GM19452 (cell line): ENCODE measurements at regions not wholly inside any gene's neighbourhood (a gene's known extent, or its start where the extent isn't known, plus 50 kb on each side); places are given as distances from the start of the nearest gene placed in this dataset.

ENCODE experiments used
- ATAC-seq: cut with Tn5 transposase; IDR thresholded peaks from one replicate; pipeline ENCODE4 v1.9.1; 2021; ENCODE audit not compliant: unreplicated experiment

DNA sequence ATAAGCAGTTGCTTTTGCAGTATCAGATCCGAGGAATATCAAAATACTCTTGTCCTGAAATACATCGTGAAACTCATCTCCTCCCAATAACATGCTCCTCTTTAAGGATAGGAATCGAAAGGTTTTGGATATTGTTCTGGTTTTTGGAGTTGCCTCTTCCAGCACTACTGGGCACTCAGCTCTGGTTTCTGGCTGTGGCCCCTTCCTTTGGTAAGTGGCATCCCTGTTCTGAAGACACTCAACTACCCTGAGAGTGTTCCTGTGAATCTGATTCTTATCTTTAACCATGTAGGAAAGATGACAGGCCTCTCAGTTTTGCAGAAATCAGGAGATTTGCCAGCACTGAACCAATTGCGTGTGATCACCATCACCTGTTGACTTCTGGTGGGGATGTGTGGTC lies 327.5 kb upstream of the TBL1XR1 start:
- no peak for ATAC-seq

DNA sequence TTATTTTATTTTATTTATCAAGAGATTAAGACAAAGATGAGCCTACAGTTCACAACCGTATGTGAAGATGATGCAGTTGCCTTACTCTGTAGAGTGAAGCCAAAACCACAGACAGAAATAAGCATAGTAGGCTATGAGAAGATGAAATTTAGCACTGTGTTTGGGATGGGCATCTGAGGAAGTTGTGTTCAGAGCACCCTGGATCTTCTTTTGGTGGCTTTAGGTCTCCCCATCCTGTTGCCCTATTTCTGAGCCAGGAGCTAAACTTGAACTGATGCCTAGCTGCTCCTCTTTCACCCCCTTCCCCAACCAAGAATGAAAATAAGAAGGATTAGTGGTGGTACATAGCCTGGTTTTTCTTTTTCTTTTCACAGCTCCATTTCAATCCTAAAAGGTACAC lies 328.1 kb upstream of the TBL1XR1 start:
- ATAC-seq = no peak

GRCh38 chr3:177525987-177526712 lies 328.9 kb upstream of the TBL1XR1 start:
- ATAC-seq = no peak

DNA sequence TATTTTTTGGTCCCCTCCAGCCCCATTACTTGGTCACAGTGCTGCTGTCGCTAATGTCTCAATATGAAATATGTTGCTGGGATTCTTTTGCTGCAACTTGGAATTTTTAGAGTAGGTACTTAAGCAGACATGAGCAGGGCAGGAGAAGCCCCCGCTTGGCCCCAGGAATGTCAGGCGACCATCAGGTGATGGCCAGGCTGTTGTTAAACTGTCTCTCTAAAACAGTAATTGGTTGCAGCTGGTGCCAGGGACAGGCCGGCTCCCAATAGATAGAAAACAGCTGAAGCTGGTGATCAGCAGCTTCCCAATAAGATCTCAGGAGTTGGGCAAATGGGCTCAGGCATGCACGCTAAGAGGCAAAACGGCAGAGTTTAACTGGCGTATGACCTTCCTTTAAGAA lies 329.9 kb upstream of the TBL1XR1 start:
- no peak for ATAC-seq

DNA sequence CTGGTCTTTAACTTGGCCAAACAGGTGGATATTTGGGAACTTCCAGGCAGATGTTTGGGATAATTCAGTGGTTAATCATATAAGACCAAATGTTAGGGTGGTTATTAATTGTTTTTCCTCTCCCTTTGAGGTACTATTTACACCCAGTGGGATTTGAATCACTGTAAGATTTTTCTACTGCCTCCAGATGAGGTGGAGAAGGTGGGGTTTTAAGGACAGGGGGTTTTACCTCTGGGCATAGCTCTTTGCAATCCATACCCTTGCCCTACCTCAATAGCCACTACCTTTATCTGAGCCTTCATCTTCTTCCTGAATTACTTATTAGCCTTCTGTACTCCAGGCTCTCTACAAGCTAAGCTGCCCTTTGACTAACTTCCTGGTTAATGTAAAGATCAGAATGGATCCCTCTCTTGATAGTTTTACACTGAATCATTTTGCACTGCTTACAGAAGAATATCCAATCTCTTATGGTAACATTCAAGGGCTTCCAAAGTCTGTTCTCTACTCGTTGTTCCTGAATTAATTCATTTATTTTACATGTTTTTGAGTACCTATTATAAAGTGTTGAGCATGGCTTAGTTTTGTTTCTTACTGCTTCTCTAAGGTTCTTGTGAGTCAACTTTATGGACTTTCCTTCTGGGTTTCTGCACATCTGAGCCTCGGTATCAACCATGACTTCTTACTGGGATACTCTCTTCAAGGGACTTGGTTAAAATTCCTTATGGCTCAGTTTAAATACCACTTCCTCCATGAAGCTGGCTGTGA lies 331.2 kb upstream of the TBL1XR1 start:
- no peak for ATAC-seq

GRCh38 chr3:177529071-177529550 lies 331.8 kb upstream of the TBL1XR1 start:
- no peak for ATAC-seq

DNA sequence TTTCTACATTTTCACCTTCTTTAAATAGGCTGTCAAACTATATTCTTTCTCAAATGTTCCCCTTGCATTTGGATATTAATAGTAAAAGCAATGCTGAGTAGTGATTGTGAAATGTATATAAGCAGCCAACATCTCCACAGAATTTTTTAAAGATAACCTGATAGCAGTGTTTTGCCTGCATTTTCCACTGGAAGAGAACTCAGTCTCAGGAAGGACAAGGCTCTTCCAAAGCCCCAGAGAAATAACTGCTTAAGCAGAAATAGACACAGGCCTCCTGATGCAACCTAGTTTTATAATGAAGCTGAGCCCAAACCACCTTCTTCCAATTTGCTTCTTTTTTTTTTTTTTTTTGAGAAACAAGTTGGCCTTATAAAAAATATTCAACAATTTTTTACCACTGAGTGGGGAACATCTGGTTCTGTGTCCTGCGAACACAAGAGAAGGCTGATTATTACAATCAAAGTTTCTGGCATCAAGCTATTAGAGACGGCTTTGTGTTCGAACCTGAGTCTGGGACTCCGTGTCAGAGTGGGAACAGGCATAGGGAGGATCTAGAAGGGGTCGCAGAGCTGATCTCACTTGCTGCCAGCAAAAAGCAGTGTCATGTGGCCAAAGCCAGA lies 332.5 kb upstream of the TBL1XR1 start:
- no peak for ATAC-seq

DNA sequence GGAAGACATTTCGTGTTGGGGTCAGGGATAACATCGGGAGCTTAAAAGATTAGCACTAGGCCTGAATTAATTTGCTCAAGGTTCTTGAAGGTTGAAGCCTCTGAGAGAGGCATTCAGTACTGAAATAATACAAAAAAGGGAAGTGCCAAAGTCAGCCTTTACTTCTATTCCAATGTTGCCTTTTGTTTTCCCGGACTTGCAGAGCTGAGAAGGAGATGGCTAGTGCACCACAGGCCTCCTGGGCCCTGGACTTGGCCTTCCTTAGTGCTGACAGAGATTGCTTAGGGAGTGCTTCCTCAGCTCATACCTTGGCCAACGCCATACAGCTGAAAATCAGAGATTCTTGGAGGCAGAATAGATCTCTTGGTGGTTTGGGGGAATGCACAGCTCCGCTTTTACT lies 333.6 kb upstream of the TBL1XR1 start:
- ATAC-seq = no peak

DNA sequence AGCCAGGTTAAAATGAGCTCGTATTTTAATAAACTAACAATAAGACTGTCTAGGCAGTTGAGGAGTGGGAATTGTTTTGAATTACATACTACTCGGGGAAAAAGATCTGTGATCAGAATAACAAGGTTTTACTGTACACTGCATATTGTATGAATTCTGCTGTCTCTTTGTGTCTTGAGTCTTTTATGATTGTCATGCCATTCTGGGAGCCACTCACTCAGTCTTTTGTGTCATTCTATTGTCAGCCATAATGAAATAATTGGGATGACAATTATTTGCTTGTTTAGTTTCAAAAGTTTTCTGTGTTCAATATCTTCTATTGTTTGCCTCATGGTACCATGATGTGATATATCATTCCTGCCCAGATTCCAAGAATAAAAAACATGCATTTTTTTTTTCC lies 339.6 kb upstream of the TBL1XR1 start:
- ATAC-seq = no peak

DNA sequence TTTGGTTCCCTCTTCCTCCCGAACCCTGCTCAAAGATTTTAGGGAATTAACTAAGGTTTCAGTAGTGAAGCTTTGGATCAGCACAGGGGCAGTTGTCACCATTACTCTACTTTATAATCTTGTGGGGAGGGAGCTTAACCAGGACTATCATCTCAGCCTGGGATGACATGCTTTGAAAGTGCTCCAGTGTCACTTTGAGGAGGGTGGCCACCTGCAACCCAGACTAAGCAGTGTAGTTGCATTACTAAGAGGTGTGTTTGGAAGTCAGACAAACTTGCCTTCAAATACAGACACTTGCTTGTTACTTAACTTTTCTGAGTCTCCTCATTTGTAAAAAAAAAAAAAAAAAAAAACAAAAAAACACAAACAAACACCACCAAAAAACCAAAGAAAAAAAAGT lies 340.3 kb upstream of the TBL1XR1 start:
- ATAC-seq = no peak

DNA sequence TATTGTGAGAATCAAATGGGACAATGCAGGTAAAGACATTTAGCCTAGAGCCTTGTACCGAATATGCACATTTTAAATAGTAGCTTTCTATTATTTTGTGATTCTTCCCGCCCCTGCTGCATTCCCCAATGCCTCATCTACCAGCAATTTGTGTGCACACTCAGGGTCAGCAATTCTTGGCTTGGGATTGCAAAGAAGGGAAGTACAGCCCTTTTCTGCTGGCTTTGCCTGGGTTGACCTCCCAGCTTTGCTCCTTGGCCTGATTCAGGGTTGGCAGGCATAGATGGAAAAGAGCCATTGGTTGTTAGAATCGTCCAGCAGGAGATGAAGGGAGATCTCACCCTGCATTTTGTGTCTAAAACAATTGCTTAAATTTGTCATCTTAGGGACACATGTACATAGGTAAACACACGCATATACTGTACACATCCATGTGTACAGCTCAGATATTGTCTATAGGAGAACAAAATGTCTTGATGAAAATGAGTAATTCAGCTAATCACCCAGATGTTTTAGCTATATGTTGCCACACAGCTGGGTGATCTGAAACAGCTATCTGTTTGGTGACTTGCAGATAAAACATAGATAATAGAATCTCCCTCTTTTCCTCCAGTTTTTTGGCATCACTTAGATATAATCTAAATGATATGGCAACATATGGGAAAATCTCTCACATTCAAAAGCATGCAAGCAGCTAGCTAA lies 340.9 kb upstream of the TBL1XR1 start:
- ATAC-seq = no peak

DNA sequence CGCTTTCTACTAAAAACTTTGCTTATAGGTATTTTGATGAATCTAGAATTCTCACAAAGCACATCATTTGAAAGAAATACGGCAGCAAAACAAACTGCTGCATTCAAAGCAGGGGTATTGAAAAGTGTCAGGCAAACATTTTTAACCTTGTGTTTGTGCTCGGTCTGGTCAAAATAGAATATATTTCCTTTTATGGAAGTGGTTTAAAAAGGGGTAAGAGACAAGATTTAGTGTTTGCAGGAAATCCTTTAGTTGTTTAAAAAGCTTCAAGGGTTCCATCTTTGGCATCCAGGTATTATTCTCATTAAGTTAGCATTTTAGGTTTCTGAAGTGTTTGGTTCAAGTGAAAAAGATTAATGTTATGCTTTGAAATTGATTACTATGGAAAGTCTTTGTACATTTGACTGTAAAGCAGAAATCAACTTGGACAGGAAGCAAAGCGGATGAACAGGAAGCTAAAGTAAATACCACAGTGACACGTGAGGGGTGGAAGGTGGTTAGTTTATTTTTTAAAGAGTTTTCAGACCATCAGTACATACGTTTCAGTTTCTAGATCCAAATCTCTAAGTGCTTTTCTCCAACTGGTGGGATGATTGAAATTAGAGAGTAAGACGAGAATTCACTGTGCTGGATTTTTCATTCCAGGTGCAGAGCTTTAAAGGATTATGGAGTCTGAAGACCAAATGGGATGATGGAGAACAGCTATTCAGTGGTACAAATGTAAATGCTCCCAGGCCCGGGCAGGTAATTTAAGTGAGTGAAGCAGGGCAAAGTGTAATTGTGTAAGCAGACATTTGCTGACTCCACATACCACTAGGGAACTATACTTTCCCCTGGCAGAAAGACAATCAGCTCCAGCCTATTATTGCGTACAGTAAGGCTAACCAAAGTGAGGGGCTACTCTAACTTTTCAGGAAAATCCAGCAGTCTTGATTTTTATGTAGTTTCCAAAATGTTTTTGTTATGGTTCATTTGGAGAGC lies 341.8 kb upstream of the TBL1XR1 start:
- peak; percentile 94 for ATAC-seq

DNA sequence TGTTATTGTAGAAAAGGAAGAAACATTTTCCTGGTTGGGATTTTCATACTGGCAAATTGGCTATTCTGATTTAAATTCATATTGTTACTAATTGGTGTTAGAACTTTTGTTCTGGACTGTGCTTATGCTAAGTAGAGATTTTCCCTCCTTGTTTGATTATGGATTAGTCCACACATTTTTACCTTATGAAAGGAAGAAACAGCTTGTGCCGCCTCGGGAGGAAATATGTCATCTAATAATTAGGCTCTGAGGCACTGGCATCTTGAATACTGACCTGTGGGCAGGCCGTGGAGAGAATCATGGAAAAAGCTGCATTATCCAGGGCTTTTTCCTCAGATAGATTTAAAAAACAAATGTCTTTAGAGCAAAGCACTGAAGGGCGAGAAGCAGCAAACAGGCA lies 344.3 kb upstream of the TBL1XR1 start:
- no peak for ATAC-seq

DNA sequence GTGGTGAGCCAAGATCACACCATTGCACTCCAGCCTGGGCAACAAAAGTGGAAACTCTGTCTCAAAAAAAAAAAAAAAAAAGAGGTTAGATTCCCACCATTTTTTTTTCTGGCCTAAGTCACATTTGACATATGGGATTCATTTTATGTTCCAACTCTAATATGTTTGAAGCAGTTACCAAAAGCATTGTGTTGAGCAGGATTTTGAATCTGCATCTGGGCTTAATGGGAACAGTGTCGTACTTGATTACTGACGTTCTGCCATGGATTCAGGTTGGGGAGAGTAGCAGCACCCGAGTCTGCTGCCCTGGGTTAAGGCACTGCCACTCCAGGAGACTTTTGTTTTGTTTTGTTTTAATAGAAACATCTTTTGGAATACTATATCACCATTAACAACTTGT lies 348.7 kb upstream of the TBL1XR1 start:
- no peak for ATAC-seq

DNA sequence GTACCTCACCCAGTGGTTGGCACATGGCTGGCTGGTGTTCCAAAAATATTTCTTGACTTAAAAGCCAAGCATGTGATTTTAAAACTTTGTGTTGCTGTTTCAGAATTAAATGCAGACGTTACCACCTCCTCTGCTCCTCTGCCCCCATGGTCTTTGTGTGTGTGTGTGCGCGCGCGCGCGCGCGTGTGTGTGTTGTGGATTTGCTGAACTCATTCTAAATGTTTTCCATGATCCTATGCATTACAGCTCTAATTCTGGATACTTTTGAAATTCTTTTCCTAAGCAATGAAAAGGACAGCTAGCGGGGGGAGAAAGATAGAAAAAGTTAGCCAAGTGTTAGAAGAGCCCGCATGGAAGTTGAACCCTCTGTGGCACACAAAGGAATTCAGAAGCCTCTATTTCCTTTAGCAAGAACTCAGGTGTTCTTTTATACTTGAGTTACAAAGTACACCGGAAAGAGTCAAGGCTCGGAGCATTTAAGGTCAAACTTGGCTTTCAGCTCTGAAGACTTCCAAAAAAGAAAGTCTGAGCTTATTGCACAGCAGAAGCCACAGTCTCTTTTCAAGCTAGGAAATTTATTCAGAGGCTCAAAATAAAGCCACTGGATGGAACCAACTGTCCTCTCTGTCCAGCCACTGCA lies 350.5 kb upstream of the TBL1XR1 start:
- ATAC-seq = no peak

DNA sequence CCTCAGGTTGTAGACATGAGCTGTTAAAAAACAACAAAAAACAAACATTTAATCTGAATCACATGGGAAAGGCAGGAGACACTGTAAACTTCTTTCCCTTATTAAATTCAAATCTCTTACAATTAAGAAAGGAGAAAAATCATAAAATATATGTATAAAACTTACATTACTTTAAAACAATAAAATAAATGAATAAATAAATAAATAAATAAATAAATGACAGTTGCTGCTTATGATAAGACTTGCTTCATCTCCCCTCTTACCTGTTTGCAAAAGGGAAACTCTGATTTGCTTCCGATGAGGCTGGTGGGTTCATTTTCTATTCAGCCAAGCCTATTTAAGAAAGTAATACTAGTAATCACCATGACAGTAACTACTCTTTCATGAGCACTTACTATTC lies 353.4 kb upstream of the TBL1XR1 start:
- no peak for ATAC-seq

DNA sequence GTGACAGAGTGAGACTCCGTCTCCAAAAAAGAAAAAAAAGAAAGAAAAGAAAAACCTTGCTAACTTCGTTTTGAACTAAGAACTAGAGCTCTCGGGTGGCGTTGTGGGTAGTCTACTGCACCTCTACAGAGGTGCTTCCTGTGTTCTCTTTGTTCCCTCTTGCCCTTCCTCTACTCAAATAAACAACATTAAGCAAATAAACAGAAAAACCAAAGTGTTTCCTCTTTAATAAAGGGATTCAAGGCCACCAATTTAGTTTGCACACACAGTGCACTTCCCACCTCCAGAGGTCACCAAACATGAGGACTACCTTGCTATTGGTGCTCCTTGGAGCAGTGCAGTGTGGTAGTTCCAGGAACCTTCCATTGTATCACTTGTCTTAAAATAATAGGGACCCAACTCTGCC lies 354.2 kb upstream of the TBL1XR1 start:
- ATAC-seq = no peak

- no peak for ATAC-seq
These were observed 354.8 kb upstream of the TBL1XR1 start for GRCh38 chr3:177552051-177552450.

GRCh38 chr3:177553012-177553411 lies 355.7 kb upstream of the TBL1XR1 start:
- no peak for ATAC-seq

DNA sequence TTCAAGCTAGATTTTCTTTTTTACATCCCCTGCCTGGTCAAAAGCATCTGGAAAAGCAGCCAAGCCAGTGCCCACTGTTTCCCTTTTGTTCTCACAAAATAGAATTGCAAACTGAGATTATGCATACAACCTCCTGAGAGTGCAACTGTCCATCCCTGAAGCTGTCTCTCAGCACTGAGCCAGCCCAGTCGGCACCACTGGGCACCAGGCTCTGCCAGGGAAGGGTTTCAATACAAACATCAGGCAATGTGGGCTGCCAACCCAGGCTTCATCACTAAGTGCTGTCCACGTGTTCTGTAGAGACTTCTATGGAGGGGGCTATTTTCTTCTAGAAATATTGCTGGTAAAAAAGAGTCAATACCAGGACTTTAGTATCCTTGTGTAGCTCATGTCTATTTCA lies 356.3 kb upstream of the TBL1XR1 start:
- no peak for ATAC-seq
